Bronchial epithelial cell (primary cell): ENCODE measurements at regions not wholly inside any gene's neighbourhood (a gene's known extent, or its start where the extent isn't known, plus 50 kb on each side); places are given as distances from the start of the nearest gene placed in this dataset.

ENCODE experiments used
- DNase-seq: peaks from one replicate; pipeline ENCODE4 v3.0.0-alpha.2; 2010; ENCODE audit warnings: low read depth
- FAIRE-seq: peaks from 2 replicates; lab custom pipeline; 2011; peaks lifted over from hg19 to GRCh38; lab: Jason Lieb, UNC
- H3K27me3 ChIP-seq: 2 replicates; pipeline ENCODE4 v1.5.1; 2011; ENCODE audit warnings: low read length; ENCODE audit not compliant: control insufficient read depth, insufficient read depth
- H3K36me3 ChIP-seq: 2 replicates; pipeline ENCODE4 v1.5.1; 2011; ENCODE audit warnings: low read length; ENCODE audit not compliant: control insufficient read depth, insufficient read depth
- H3K4me3 ChIP-seq: 2 replicates; pipeline ENCODE4 v1.5.1; 2011; ENCODE audit warnings: mild to moderate bottlenecking, low read depth, low read length, control low read depth
- TF ChIP-seq, protein P1 (sequence below): IDR thresholded peaks from 2 replicates; pipeline ENCODE4 v1.5.1; 2011; ENCODE audit warnings: mild to moderate bottlenecking, moderate library complexity, low read length, control low read depth, inconsistent platforms; ENCODE audit not compliant: insufficient read depth, severe bottlenecking

DNA sequence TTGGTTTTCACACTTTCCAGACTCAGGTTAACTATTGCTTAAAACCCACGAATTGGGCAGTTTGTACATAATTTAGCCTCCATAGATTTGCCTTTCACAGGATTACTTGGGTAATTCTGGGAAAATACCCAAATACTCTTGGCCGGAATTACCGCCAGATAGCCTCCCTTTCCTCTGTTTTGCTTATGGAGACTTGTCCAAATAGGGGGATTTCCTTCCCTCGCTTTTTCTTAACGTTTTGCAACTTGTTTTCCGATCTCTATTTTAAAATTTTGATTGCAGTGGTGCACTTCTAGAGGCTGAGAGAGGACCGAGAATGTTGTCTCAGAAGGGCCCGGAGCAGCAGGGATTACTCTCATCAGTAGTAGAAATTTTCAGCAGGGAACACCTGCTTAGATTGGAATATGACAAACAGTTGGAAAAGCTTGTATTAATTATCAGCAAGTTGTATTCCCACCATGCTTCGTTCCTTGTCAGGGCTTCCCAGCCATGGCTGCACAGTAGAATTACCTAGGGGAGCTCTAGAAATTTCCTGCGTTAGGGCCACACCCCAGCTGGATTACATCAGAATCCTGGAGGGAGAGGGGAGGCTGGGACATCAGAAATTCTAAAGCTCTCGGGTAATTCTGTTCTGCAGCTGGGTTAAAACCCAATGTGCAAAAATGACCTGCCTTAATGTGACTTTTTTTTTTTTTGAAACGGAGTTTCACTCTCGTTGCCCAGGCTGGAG is 329.1 kb downstream of the SH3GL2 start:
- DNase-seq (no peak), FAIRE-seq (no peak)
- TF ChIP-seq, protein P1, sequence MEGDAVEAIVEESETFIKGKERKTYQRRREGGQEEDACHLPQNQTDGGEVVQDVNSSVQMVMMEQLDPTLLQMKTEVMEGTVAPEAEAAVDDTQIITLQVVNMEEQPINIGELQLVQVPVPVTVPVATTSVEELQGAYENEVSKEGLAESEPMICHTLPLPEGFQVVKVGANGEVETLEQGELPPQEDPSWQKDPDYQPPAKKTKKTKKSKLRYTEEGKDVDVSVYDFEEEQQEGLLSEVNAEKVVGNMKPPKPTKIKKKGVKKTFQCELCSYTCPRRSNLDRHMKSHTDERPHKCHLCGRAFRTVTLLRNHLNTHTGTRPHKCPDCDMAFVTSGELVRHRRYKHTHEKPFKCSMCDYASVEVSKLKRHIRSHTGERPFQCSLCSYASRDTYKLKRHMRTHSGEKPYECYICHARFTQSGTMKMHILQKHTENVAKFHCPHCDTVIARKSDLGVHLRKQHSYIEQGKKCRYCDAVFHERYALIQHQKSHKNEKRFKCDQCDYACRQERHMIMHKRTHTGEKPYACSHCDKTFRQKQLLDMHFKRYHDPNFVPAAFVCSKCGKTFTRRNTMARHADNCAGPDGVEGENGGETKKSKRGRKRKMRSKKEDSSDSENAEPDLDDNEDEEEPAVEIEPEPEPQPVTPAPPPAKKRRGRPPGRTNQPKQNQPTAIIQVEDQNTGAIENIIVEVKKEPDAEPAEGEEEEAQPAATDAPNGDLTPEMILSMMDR = no peak
- Histone ChIP-seq H3K36me3 (no peaks in the 10 kb centered on the region), H3K27me3 (peaks cover 11% of the 10 kb centered on the region), H3K4me3 (no peak overlapping the region)

DNA sequence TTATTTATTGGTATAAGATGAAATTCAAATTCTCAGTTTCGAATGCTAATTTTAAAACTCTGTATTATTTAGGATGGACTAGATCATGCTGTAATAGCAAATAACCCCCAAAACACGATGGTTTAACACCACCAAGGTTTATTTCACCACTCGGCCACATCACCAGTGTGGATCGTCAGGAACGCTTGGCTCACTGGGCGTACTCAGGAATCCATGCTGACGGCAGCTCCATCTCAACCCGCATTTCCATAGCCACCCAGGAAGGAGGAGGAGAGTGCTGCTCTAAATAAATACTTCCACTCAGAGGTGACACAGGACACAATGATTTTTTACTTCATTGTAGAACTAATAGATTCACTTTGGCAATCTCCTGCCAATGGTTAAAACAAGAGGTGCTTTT is 347.4 kb downstream of the SH3GL2 start:
- Histone ChIP-seq H3K27me3 (no peaks in the 10 kb centered on the region), H3K36me3 (no peaks in the 10 kb centered on the region), H3K4me3 (no peak overlapping the region)
- DNase-seq = no peak
- no peak for FAIRE-seq
- TF ChIP-seq, protein P1 = no peak

- TF ChIP-seq, protein P1 = no peak
- FAIRE-seq (no peak), DNase-seq (no peak)
- no peaks in the 10 kb centered on the region for H3K36me3 ChIP-seq
- H3K27me3 ChIP-seq = no peaks in the 10 kb centered on the region
- no peak overlapping the region for H3K4me3 ChIP-seq
Observed at GRCh38 chr9:17927616-17928015, 348.8 kb downstream of the SH3GL2 start.

DNA sequence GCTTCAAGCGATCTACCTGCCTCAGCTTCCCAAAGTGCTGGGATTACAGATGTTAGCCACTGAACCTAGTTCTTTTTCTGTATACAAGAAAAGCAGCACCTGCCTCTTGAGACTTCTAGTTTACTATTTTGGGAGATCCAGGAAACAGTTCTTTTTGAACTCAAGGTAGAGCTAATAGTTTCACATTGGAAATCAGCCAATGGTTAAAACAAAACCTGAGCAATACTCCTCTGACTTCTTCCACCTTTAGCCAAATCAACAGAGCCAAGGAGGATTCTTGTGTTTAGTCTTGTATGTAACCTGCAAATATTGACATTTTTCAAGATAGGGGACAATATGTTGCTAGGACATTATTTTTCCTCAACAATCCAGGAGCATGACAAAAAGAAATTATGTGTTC is 349.4 kb downstream of the SH3GL2 start:
- DNase-seq = no peak
- TF ChIP-seq, protein P1 = no peak
- Histone ChIP-seq H3K36me3 (no peaks in the 10 kb centered on the region), H3K27me3 (no peaks in the 10 kb centered on the region), H3K4me3 (no peak overlapping the region)
- FAIRE-seq = no peak

DNA sequence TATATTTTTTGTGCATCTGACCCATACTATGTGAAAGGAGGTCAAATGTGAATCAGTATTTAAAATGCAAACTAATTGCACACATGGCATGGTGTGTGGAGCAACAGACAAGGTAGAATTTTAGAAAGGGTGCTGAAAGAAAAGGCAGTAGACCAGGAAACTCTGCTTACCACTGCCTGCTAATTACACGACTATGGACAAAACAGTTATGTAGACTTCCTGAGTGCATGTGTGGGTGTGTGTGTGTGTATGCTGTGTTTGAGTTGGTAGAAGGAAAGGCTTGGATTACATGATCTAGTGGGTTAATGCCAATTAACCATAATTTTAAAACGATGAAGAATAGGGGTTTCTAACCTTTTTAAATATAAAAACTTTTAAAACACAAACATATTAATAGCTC is 349.9 kb downstream of the SH3GL2 start:
- no peak for FAIRE-seq
- Histone ChIP-seq H3K27me3 (no peaks in the 10 kb centered on the region), H3K36me3 (no peaks in the 10 kb centered on the region), H3K4me3 (no peak overlapping the region)
- TF ChIP-seq, protein P1 = no peak
- no peak for DNase-seq

DNA sequence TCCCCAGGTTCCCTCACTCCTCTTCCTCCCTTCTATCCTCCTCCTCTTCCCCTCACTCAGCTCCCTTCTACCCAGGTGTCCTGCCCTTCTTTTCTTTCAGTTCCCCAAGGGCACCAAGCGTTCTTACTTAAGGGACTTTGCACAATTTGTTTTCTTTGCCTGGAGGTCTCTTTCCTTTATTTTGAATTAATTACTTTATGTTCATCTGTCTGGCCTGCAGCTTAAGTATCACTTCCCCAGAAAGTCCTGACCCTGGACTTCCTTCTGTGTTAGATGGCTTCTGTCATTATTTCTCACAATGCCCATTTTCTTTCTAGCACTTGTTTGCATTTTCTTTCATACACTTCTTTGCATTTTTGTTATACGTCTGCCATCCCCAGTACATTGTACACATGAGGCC is 350.6 kb downstream of the SH3GL2 start:
- Histone ChIP-seq H3K27me3 (no peaks in the 10 kb centered on the region), H3K4me3 (no peak overlapping the region), H3K36me3 (no peaks in the 10 kb centered on the region)
- FAIRE-seq (no peak), DNase-seq (no peak)
- TF ChIP-seq, protein P1 = no peak
